Muscle layer of duodenum (tissue), 2 donors: ENCODE measurements at regions not wholly inside any gene's neighbourhood (a gene's known extent, or its start where the extent isn't known, plus 50 kb on each side); places are given as distances from the start of the nearest gene placed in this dataset.

Experiments
- H3K27ac ChIP-seq: one replicate; pipeline ENCODE4 v1.7.0; 2013; ENCODE audit warnings: mild to moderate bottlenecking, low read length
- H3K27me3 ChIP-seq: one replicate; pipeline ENCODE4 v1.7.0; 2013; ENCODE audit warnings: low read depth, mild to moderate bottlenecking, control low read depth, low read length
- H3K36me3 ChIP-seq, 2 donors: one replicate each; pipeline ENCODE4 v1.7.0; 2013; ENCODE audit warnings: low read length in 2 of 2, control low read depth in 1 of 2, mild to moderate bottlenecking in 1 of 2; ENCODE audit not compliant: insufficient read depth in 2 of 2, control insufficient read depth in 1 of 2
- H3K4me1 ChIP-seq, 2 donors: one replicate each; pipeline ENCODE4 v1.7.0; 2013; ENCODE audit warnings: low read length in 2 of 2, mild to moderate bottlenecking in 2 of 2, control low read depth in 1 of 2, moderate library complexity in 1 of 2; ENCODE audit not compliant: insufficient read depth in 2 of 2, control insufficient read depth in 1 of 2
- H3K4me3 ChIP-seq, 2 donors: one replicate each; pipeline ENCODE4 v1.7.0; 2013; ENCODE audit warnings: low read length in 2 of 2, low read depth in 1 of 2, mild to moderate bottlenecking in 1 of 2
- H3K9me3 ChIP-seq, 2 donors: one replicate each; pipeline ENCODE4 v1.7.0; 2013; ENCODE audit warnings: low read length in 2 of 2, control low read depth in 1 of 2, mild to moderate bottlenecking in 1 of 2; ENCODE audit not compliant: control insufficient read depth in 1 of 2
- donor health status: healthy.

GRCh38 chr11:70647188-70648166 is 249.1 kb downstream of the CTTN start:
- Histone ChIP-seq H3K36me3 (no peaks in the 10 kb centered on the region), H3K27me3 (no peaks in the 10 kb centered on the region), H3K4me1 (no peaks in the 10 kb centered on the region), H3K9me3 (no peaks in the 10 kb centered on the region), H3K4me3 (no peak overlapping the region), H3K27ac (no peak overlapping the region)

- Histone ChIP-seq H3K27ac (no peak overlapping the region), H3K9me3 (no peaks in the 10 kb centered on the region), H3K36me3 (no peaks in the 10 kb centered on the region), H3K4me1 (no peaks in the 10 kb centered on the region), H3K4me3 (no peak overlapping the region), H3K27me3 (no peaks in the 10 kb centered on the region)
Measured at GRCh38 chr11:70650075-70650909, 252.0 kb downstream of the CTTN start.

GRCh38 chr11:70651031-70651430 is 252.7 kb downstream of the CTTN start:
- Histone ChIP-seq H3K9me3 (no peaks in the 10 kb centered on the region), H3K27ac (no peak overlapping the region), H3K27me3 (no peaks in the 10 kb centered on the region), H3K4me3 (no peak overlapping the region), H3K36me3 (no peaks in the 10 kb centered on the region), H3K4me1 (no peaks in the 10 kb centered on the region)

GRCh38 chr11:70654016-70654415 is 255.7 kb downstream of the CTTN start:
- no peaks in the 10 kb centered on the region for H3K36me3 ChIP-seq
- H3K27me3 ChIP-seq = no peaks in the 10 kb centered on the region
- no peak overlapping the region for H3K27ac ChIP-seq
- H3K4me3 ChIP-seq = no peak overlapping the region
- no peaks in the 10 kb centered on the region for H3K9me3 ChIP-seq
- H3K4me1 ChIP-seq = no peaks in the 10 kb centered on the region

- Histone ChIP-seq H3K27ac (no peak overlapping the region), H3K4me1 (no peaks in the 10 kb centered on the region), H3K4me3 (no peak overlapping the region), H3K27me3 (no peaks in the 10 kb centered on the region), H3K36me3 (no peaks in the 10 kb centered on the region), H3K9me3 (no peaks in the 10 kb centered on the region)
Measured at GRCh38 chr11:70655816-70656215, 257.5 kb downstream of the CTTN start.

- Histone ChIP-seq H3K27me3 (no peaks in the 10 kb centered on the region), H3K9me3 (no peaks in the 10 kb centered on the region), H3K27ac (no peak overlapping the region), H3K4me3 (no peak overlapping the region), H3K36me3 (no peaks in the 10 kb centered on the region), H3K4me1 (peaks cover 0 to under 1% of the 10 kb centered on the region in 2 donors)
Measured at GRCh38 chr11:70656252-70656651, 257.9 kb downstream of the CTTN start.

- peaks cover 0 to 20% of the 10 kb centered on the region in 2 donors for H3K4me1 ChIP-seq
- no peaks in the 10 kb centered on the region for H3K36me3 ChIP-seq
- H3K4me3 ChIP-seq = no peak overlapping the region
- H3K27ac ChIP-seq = no peak overlapping the region
- peaks cover 9% of the 10 kb centered on the region for H3K27me3 ChIP-seq
- no peaks in the 10 kb centered on the region for H3K9me3 ChIP-seq
Measured at GRCh38 chr11:70660059-70660888, 261.9 kb downstream of the CTTN start.

GRCh38 chr11:70660889-70661197 is 262.5 kb downstream of the CTTN start:
- Histone ChIP-seq H3K4me1 (peaks cover 0 to 20% of the 10 kb centered on the region in 2 donors), H3K4me3 (no peak overlapping the region), H3K9me3 (no peaks in the 10 kb centered on the region), H3K36me3 (no peaks in the 10 kb centered on the region), H3K27me3 (peaks cover 14% of the 10 kb centered on the region), H3K27ac (no peak overlapping the region)

GRCh38 chr11:70661761-70662501 is 263.6 kb downstream of the CTTN start:
- Histone ChIP-seq H3K4me1 (peaks cover 0 to 20% of the 10 kb centered on the region in 2 donors), H3K9me3 (no peaks in the 10 kb centered on the region), H3K36me3 (no peaks in the 10 kb centered on the region), H3K27me3 (peaks cover 14% of the 10 kb centered on the region), H3K27ac (no peak overlapping the region), H3K4me3 (peak overlapping the region in 1 of 2 donors; percentile 54)

- no peak overlapping the region for H3K4me3 ChIP-seq
- no peak overlapping the region for H3K27ac ChIP-seq
- peaks cover 14% of the 10 kb centered on the region for H3K27me3 ChIP-seq
Measured at GRCh38 chr11:70662691-70663098, 264.4 kb downstream of the CTTN start.

More at GRCh38 chr11:70662691-70663098, 264.4 kb downstream of the CTTN start:
- Histone ChIP-seq H3K36me3 (no peaks in the 10 kb centered on the region), H3K4me1 (peaks cover 0 to 20% of the 10 kb centered on the region in 2 donors), H3K9me3 (no peaks in the 10 kb centered on the region)
